ENCODE measurements at regions not wholly inside any gene's neighbourhood (a gene's known extent, or its start where the extent isn't known, plus 50 kb on each side); places are given as distances from the start of the nearest gene placed in this dataset.

DNA sequence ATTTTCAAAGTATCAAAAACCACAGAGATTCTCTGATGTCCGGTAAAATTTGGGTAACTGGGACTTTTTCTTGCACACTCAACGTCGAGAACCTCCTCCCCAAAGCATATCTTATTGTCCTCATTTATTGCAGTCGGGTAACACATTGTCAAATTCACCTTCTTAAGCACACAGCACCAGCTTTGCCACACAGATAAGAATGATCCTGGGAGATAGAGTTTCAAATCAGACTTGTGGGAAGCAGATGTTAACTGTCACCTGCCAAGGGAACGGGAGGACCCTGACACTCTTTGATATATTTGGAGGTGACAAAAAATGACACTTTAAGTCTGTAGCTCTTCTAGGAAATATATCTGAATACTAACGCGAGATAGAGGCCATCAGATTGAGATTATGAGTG is 282.1 kb upstream of the BMP2 start:
- Histone ChIP-seq H2AFZ (ENCODE audit: low read depth, low read length, poor library complexity, severe bottlenecking) (no peak overlapping the region), H3K36me3 (ENCODE audit: control insufficient read depth in 1 of 2, insufficient read depth in 2 of 2, low read length in 2 of 2) (no peaks in the 10 kb centered on the region), H3K27ac (ENCODE audit: low read depth, low read length) (no peak overlapping the region), H3K79me2 (ENCODE audit: insufficient read depth, low read length) (no peaks in the 10 kb centered on the region), H4K20me1 (ENCODE audit: insufficient read depth) (no peaks in the 10 kb centered on the region), H3K27me3 (ENCODE audit: insufficient read depth, low read length) (no peaks in the 10 kb centered on the region), H3K9me2 (ENCODE audit: insufficient read depth) (no peaks in the 10 kb centered on the region), H3K4me3 (replicated peaks in 1 of 2; ENCODE audit: low read depth in 1 of 2, low read length in 2 of 2) (no peak overlapping the region), H3K9me3 (ENCODE audit: control insufficient read depth in 1 of 2, insufficient read depth in 1 of 2, low read depth in 1 of 2, low read length in 2 of 2) (no peaks in the 10 kb centered on the region), H3K4me2 (ENCODE audit: low read length) (no peak overlapping the region), H3K4me1 (ENCODE audit: control insufficient read depth in 1 of 2, insufficient read depth in 2 of 2, low read length in 2 of 2) (no peaks in the 10 kb centered on the region), H3K9ac (ENCODE audit: low read length) (no peak overlapping the region)
- ChIA-PET POLR2A (no interaction called here), RAD21 (ENCODE audit: low non-redundant PET in 1 of 2, low total read pairs in 2 of 2, uncharacterized antibody in 2 of 2, unreplicated experiment in 2 of 2) (no interaction called here), CTCF (no interaction called here)
- no peak for DNase-seq (ENCODE audit: low read depth, low spot score)
- TF ChIP-seq ZNF274 (IDR thresholded peaks at IDR 0.05; ENCODE audit: low read depth, low read length) (no peak), EZH2phosphoT487 (IDR thresholded peaks at IDR 0.05; ENCODE audit: borderline replicate concordance) (no peak), ELF1 (IDR thresholded peaks at IDR 0.05; ENCODE audit: borderline replicate concordance, low read depth) (no peak), POLR2A (IDR thresholded peaks at IDR 0.05; ENCODE audit: borderline replicate concordance, extremely low read depth, insufficient read depth, insufficient read length) (no peak), EZH2 (IDR thresholded peaks at IDR 0.05) (no peak), ZFX (IDR thresholded peaks at IDR 0.05) (no peak), SRF (IDR thresholded peaks at IDR 0.05; ENCODE audit: low read depth) (no peak), CBX3 (IDR thresholded peaks at IDR 0.05; ENCODE audit: low read depth) (no peak), SIN3A (IDR thresholded peaks at IDR 0.05; ENCODE audit: low read depth) (no peak)
- TF ChIP-seq, protein P1, sequence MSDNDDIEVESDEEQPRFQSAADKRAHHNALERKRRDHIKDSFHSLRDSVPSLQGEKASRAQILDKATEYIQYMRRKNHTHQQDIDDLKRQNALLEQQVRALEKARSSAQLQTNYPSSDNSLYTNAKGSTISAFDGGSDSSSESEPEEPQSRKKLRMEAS (IDR thresholded peaks at IDR 0.05) = no peak
- TF ChIP-seq, protein P2, sequence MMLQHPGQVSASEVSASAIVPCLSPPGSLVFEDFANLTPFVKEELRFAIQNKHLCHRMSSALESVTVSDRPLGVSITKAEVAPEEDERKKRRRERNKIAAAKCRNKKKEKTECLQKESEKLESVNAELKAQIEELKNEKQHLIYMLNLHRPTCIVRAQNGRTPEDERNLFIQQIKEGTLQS (IDR thresholded peaks at IDR 0.05) = no peak
- ATAC-seq = no peak
- no TSS peak for BruUV-seq (replicated peaks)
- intact Hi-C loops (cut with micrococcal nuclease) = no loop called here

DNA sequence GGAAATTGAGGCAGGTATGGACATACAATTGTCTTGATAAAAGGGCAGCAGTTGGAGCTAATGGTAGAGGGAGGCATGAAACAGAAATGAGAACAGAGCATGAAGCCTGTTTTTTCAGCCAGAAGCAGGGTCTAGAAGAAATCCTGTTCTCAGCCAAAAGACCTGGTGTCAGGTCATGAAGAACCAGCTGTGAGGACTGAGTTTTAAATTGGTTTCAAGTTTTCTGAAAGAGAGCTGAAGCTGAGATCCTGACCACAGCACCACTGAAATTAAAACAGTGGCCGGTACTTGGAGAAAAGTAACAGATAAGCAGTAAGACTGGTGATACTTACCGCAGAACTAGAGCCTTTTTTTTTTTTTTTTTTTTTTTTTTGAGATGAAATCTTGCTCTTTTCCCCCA is 283.8 kb upstream of the BMP2 start:
- no peaks in the 10 kb centered on the region for H3K9me2 ChIP-seq (ENCODE audit: insufficient read depth)
- no peak overlapping the region for H3K4me3 ChIP-seq (replicated peaks in 1 of 2; ENCODE audit: low read depth in 1 of 2, low read length in 2 of 2)
- H3K4me2 ChIP-seq (ENCODE audit: low read length) = no peak overlapping the region
- H3K27me3 ChIP-seq (ENCODE audit: insufficient read depth, low read length) = no peaks in the 10 kb centered on the region
- H3K4me1 ChIP-seq (ENCODE audit: control insufficient read depth in 1 of 2, insufficient read depth in 2 of 2, low read length in 2 of 2) = no peaks in the 10 kb centered on the region
- ChIA-PET POLR2A (no interaction called here), RAD21 (ENCODE audit: low non-redundant PET in 1 of 2, low total read pairs in 2 of 2, uncharacterized antibody in 2 of 2, unreplicated experiment in 2 of 2) (no interaction called here), CTCF (no interaction called here)
- ATAC-seq (no peak), DNase-seq (ENCODE audit: low read depth, low spot score) (no peak)
- H3K9me3 ChIP-seq (ENCODE audit: control insufficient read depth in 1 of 2, insufficient read depth in 1 of 2, low read depth in 1 of 2, low read length in 2 of 2) = no peaks in the 10 kb centered on the region; a peak in 1 of 4 replicates
- no peaks in the 10 kb centered on the region for H3K36me3 ChIP-seq (ENCODE audit: control insufficient read depth in 1 of 2, insufficient read depth in 2 of 2, low read length in 2 of 2)
- H3K79me2 ChIP-seq (ENCODE audit: insufficient read depth, low read length) = no peaks in the 10 kb centered on the region
- no peak overlapping the region for H3K9ac ChIP-seq (ENCODE audit: low read length)
- intact Hi-C loops (cut with micrococcal nuclease) = no loop called here
- no TSS peak for BruUV-seq (replicated peaks)
- H3K27ac ChIP-seq (ENCODE audit: low read depth, low read length) = no peak overlapping the region
- no peak overlapping the region for H2AFZ ChIP-seq (ENCODE audit: low read depth, low read length, poor library complexity, severe bottlenecking)
- no peaks in the 10 kb centered on the region for H4K20me1 ChIP-seq (ENCODE audit: insufficient read depth)
- TF ChIP-seq SIN3A (IDR thresholded peaks at IDR 0.05; ENCODE audit: low read depth) (no peak), SP1 (IDR thresholded peaks at IDR 0.05; ENCODE audit: low read depth) (no peak), ZNF274 (IDR thresholded peaks at IDR 0.05; ENCODE audit: low read depth, low read length) (no peak), SRF (IDR thresholded peaks at IDR 0.05; ENCODE audit: low read depth) (no peak), EZH2 (IDR thresholded peaks at IDR 0.05) (no peak), POLR2AphosphoS5 (IDR thresholded peaks at IDR 0.05; ENCODE audit: low read depth, low read length) (no peak), EGR1 (IDR thresholded peaks at IDR 0.05; ENCODE audit: low read depth) (no peak), POLR2A (IDR thresholded peaks at IDR 0.05; ENCODE audit: borderline replicate concordance, extremely low read depth, insufficient read depth, insufficient read length) (no peak)
- TF ChIP-seq, protein P3, sequence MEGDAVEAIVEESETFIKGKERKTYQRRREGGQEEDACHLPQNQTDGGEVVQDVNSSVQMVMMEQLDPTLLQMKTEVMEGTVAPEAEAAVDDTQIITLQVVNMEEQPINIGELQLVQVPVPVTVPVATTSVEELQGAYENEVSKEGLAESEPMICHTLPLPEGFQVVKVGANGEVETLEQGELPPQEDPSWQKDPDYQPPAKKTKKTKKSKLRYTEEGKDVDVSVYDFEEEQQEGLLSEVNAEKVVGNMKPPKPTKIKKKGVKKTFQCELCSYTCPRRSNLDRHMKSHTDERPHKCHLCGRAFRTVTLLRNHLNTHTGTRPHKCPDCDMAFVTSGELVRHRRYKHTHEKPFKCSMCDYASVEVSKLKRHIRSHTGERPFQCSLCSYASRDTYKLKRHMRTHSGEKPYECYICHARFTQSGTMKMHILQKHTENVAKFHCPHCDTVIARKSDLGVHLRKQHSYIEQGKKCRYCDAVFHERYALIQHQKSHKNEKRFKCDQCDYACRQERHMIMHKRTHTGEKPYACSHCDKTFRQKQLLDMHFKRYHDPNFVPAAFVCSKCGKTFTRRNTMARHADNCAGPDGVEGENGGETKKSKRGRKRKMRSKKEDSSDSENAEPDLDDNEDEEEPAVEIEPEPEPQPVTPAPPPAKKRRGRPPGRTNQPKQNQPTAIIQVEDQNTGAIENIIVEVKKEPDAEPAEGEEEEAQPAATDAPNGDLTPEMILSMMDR (IDR thresholded peaks at IDR 0.05 in 2 of 3, conservative IDR thresholded peaks at IDR 0.05 in 1 of 3; ENCODE audit: borderline replicate concordance in 1 of 3, insufficient read depth in 1 of 3, low read depth in 2 of 3, low read length in 2 of 3) = no peak
- TF ChIP-seq, protein P4, sequence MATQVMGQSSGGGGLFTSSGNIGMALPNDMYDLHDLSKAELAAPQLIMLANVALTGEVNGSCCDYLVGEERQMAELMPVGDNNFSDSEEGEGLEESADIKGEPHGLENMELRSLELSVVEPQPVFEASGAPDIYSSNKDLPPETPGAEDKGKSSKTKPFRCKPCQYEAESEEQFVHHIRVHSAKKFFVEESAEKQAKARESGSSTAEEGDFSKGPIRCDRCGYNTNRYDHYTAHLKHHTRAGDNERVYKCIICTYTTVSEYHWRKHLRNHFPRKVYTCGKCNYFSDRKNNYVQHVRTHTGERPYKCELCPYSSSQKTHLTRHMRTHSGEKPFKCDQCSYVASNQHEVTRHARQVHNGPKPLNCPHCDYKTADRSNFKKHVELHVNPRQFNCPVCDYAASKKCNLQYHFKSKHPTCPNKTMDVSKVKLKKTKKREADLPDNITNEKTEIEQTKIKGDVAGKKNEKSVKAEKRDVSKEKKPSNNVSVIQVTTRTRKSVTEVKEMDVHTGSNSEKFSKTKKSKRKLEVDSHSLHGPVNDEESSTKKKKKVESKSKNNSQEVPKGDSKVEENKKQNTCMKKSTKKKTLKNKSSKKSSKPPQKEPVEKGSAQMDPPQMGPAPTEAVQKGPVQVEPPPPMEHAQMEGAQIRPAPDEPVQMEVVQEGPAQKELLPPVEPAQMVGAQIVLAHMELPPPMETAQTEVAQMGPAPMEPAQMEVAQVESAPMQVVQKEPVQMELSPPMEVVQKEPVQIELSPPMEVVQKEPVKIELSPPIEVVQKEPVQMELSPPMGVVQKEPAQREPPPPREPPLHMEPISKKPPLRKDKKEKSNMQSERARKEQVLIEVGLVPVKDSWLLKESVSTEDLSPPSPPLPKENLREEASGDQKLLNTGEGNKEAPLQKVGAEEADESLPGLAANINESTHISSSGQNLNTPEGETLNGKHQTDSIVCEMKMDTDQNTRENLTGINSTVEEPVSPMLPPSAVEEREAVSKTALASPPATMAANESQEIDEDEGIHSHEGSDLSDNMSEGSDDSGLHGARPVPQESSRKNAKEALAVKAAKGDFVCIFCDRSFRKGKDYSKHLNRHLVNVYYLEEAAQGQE (IDR thresholded peaks at IDR 0.05; ENCODE audit: low read depth) = no peak
- TF ChIP-seq, protein P2 (IDR thresholded peaks at IDR 0.05) = no peak

Measured in HCT116 (cell line).